ENCODE measurements at regions not wholly inside any gene's neighbourhood (a gene's known extent, or its start where the extent isn't known, plus 50 kb on each side); places are given as distances from the start of the nearest gene placed in this dataset.

DNA sequence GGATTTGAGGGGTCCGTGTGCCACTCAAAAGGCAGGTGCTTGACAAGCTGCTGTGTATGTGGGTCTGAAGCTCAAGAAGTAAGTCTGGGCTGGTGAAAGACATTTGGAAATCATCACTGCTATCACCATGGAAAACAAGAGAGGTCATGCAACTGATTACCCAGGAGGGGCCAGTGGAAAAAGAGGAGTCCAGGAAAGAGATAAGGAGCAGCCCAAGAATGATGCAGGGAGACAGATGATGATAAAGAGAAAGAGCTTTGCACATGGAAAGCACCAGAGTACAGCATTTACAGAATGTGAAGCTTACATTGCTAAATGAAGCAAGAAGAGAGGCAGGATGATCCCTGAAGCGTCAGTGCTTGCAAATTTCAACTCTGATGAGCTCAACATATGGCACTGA, 203.2 kb downstream of the SETD4 start:
- no peak overlapping the region for H3K9ac ChIP-seq (ENCODE audit: insufficient read depth in 1 of 2, low read length in 2 of 2)
- no peak overlapping the region for H3K4me3 ChIP-seq
- H3K9me3 ChIP-seq (ENCODE audit: control insufficient read depth in 4 of 4, insufficient read depth in 3 of 4, low read length in 3 of 4), result peaks cover 0 to 2% (median 0%) of the 10 kb centered on the region in 4 donors
- DNase-seq, result no peak
- H3K36me3 ChIP-seq (ENCODE audit: control insufficient read depth in 4 of 4, insufficient read depth in 4 of 4, low read length in 4 of 4), result no peaks in the 10 kb centered on the region
- ATAC-seq (ENCODE audit: insufficient read depth, low FRiP score), result no peak
- no peaks in the 10 kb centered on the region for H3K4me1 ChIP-seq (ENCODE audit: control insufficient read depth in 5 of 5, insufficient read depth in 5 of 5, low read length in 5 of 5)
- H3K27me3 ChIP-seq (ENCODE audit: control insufficient read depth in 3 of 3, insufficient read depth in 3 of 3, low read length in 2 of 3), result no peaks in the 10 kb centered on the region
- TF ChIP-seq, protein P1, sequence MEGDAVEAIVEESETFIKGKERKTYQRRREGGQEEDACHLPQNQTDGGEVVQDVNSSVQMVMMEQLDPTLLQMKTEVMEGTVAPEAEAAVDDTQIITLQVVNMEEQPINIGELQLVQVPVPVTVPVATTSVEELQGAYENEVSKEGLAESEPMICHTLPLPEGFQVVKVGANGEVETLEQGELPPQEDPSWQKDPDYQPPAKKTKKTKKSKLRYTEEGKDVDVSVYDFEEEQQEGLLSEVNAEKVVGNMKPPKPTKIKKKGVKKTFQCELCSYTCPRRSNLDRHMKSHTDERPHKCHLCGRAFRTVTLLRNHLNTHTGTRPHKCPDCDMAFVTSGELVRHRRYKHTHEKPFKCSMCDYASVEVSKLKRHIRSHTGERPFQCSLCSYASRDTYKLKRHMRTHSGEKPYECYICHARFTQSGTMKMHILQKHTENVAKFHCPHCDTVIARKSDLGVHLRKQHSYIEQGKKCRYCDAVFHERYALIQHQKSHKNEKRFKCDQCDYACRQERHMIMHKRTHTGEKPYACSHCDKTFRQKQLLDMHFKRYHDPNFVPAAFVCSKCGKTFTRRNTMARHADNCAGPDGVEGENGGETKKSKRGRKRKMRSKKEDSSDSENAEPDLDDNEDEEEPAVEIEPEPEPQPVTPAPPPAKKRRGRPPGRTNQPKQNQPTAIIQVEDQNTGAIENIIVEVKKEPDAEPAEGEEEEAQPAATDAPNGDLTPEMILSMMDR (IDR thresholded peaks at IDR 0.05; ENCODE audit: control extremely low read depth, extremely low read depth), result no peak
- 84 to 93% methylated on average over 2 of the region's 2 CpGs for WGBS, 2 donors
- H3K27ac ChIP-seq (ENCODE audit: low read depth in 1 of 2, low read length in 1 of 2), result no peak overlapping the region

DNA sequence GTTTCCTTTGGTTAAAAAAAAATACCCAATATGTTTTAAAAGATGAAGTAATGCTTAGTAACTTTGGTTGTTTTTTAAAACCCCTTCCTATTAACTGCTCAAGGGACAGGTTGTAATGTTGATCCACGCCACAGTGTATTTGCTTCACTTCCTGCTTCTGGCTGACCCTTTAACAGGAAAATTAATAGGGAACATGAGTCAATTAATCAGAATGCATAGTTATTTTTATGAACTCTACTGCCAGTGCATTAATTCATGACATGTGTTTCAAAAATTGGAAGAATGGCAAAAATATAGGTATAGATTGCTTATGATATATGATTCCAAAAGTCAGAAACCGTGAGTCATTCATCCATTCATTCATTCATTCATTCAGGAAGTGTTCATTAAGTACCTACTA, 204.8 kb downstream of the SETD4 start:
- DNase-seq, result no peak
- TF ChIP-seq, protein P1 (IDR thresholded peaks at IDR 0.05; ENCODE audit: control extremely low read depth, extremely low read depth), result no peak
- H3K4me3 ChIP-seq, result no peak overlapping the region
- H3K27ac ChIP-seq (ENCODE audit: low read depth in 1 of 2, low read length in 1 of 2), result no peak overlapping the region
- no peaks in the 10 kb centered on the region for H3K4me1 ChIP-seq (ENCODE audit: control insufficient read depth in 5 of 5, insufficient read depth in 5 of 5, low read length in 5 of 5)
- no peaks in the 10 kb centered on the region for H3K9me3 ChIP-seq (ENCODE audit: control insufficient read depth in 4 of 4, insufficient read depth in 3 of 4, low read length in 3 of 4)
- H3K27me3 ChIP-seq (ENCODE audit: control insufficient read depth in 3 of 3, insufficient read depth in 3 of 3, low read length in 2 of 3), result no peaks in the 10 kb centered on the region
- no peaks in the 10 kb centered on the region for H3K36me3 ChIP-seq (ENCODE audit: control insufficient read depth in 4 of 4, insufficient read depth in 4 of 4, low read length in 4 of 4)
- WGBS, 2 donors, result 57 to 62% methylated on average over 2 of the region's 2 CpGs
- H3K9ac ChIP-seq (ENCODE audit: insufficient read depth in 1 of 2, low read length in 2 of 2), result no peak overlapping the region
- no peak for ATAC-seq (ENCODE audit: insufficient read depth, low FRiP score)

DNA sequence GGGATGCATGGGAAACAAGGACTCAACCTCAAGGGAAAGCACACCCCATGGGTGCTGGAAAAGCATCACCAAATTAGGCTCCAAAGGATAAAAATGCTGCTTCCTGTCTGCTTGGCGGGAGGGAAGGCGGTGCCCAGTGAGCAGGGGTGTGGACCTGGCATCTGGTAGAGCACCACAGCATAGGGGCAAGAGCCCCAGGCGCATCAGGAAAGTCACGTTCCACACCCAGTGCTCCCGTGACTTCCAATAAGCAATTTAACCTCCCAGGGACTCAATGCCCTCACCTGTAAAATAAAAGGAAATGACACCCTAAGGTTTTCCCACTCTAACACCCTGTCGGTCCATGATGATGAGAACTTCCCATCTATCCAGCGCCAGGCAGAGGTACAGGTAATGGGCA, 206.0 kb downstream of the SETD4 start:
- Histone ChIP-seq H3K27me3 (ENCODE audit: control insufficient read depth in 3 of 3, insufficient read depth in 3 of 3, low read length in 2 of 3) (no peaks in the 10 kb centered on the region), H3K36me3 (ENCODE audit: control insufficient read depth in 4 of 4, insufficient read depth in 4 of 4, low read length in 4 of 4) (no peaks in the 10 kb centered on the region), H3K9ac (ENCODE audit: insufficient read depth in 1 of 2, low read length in 2 of 2) (no peak overlapping the region), H3K4me3 (no peak overlapping the region), H3K4me1 (ENCODE audit: control insufficient read depth in 5 of 5, insufficient read depth in 5 of 5, low read length in 5 of 5) (peaks cover 0 to 4% (median 0%) of the 10 kb centered on the region in 5 donors), H3K27ac (ENCODE audit: low read depth in 1 of 2, low read length in 1 of 2) (no peak overlapping the region), H3K9me3 (ENCODE audit: control insufficient read depth in 4 of 4, insufficient read depth in 3 of 4, low read length in 3 of 4) (no peaks in the 10 kb centered on the region)
- TF ChIP-seq, protein P1 (IDR thresholded peaks at IDR 0.05; ENCODE audit: control extremely low read depth, extremely low read depth), result no peak
- WGBS, 2 donors, result 92 to 93% methylated on average over 7 of the region's 7 CpGs
- ATAC-seq (ENCODE audit: insufficient read depth, low FRiP score) (no peak), DNase-seq (no peak)
